Glutamatergic neuron (in vitro differentiated cells): ENCODE measurements at regions not wholly inside any gene's neighbourhood (a gene's known extent, or its start where the extent isn't known, plus 50 kb on each side); places are given as distances from the start of the nearest gene placed in this dataset.
"Not testable (repeated sequence)": the region's sequence is repeated elsewhere in the genome, so short reads cannot be mapped to it uniquely, and the experiment has no call there.

ENCODE experiments used
- DNase-seq: peaks from one replicate; pipeline ENCODE4 v3.0.0; 2022
- H3K27ac Mint-ChIP-seq: one replicate; pipeline ENCODE4 v1.8.0; 2020; ENCODE audit warnings: mild to moderate bottlenecking, mixed read lengths, inconsistent platforms; ENCODE audit not compliant: unreplicated experiment
- H3K27me3 Mint-ChIP-seq: one replicate; pipeline ENCODE4 v1.8.0; 2020; ENCODE audit warnings: mild to moderate bottlenecking, moderate library complexity, mixed read lengths, inconsistent platforms; ENCODE audit not compliant: unreplicated experiment
- H3K36me3 Mint-ChIP-seq: one replicate; pipeline ENCODE4 v1.8.0; 2020; ENCODE audit warnings: mild to moderate bottlenecking, mixed read lengths, inconsistent platforms; ENCODE audit not compliant: unreplicated experiment
- H3K4me1 Mint-ChIP-seq: one replicate; pipeline ENCODE4 v1.8.0; 2020; ENCODE audit warnings: mild to moderate bottlenecking, low read depth, mixed read lengths, inconsistent platforms; ENCODE audit not compliant: unreplicated experiment
- H3K4me3 Mint-ChIP-seq: one replicate; pipeline ENCODE4 v1.8.0; 2020; ENCODE audit warnings: mild to moderate bottlenecking, mixed read lengths, inconsistent platforms; ENCODE audit not compliant: unreplicated experiment
- H3K9me3 Mint-ChIP-seq: one replicate; pipeline ENCODE4 v1.8.0; 2020; ENCODE audit warnings: mild to moderate bottlenecking, moderate library complexity, mixed read lengths, inconsistent platforms; ENCODE audit not compliant: unreplicated experiment
- TF ChIP-seq, protein P1 (sequence below): fragments of 200-600 bp; sonication (generic); IDR thresholded peaks from one replicate; pipeline ENCODE4 v1.5.0; 2021; ENCODE audit not compliant: partially characterized antibody, unreplicated experiment

- TF ChIP-seq, protein P1, sequence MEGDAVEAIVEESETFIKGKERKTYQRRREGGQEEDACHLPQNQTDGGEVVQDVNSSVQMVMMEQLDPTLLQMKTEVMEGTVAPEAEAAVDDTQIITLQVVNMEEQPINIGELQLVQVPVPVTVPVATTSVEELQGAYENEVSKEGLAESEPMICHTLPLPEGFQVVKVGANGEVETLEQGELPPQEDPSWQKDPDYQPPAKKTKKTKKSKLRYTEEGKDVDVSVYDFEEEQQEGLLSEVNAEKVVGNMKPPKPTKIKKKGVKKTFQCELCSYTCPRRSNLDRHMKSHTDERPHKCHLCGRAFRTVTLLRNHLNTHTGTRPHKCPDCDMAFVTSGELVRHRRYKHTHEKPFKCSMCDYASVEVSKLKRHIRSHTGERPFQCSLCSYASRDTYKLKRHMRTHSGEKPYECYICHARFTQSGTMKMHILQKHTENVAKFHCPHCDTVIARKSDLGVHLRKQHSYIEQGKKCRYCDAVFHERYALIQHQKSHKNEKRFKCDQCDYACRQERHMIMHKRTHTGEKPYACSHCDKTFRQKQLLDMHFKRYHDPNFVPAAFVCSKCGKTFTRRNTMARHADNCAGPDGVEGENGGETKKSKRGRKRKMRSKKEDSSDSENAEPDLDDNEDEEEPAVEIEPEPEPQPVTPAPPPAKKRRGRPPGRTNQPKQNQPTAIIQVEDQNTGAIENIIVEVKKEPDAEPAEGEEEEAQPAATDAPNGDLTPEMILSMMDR: no peak
- H3K4me3 Mint-ChIP-seq: no peak overlapping the region
- DNase-seq: no peak
Observed at GRCh38 chr15:78708713-78709260, 67.8 kb upstream of the CHRNB4 start.

GRCh38 chr15:78706481-78707235, 65.6 kb upstream of the CHRNB4 start:
- not testable (repeated sequence) for H3K36me3 Mint-ChIP-seq, H3K4me3 Mint-ChIP-seq, DNase-seq, H3K27me3 Mint-ChIP-seq, H3K27ac Mint-ChIP-seq, H3K9me3 Mint-ChIP-seq
- H3K4me1 Mint-ChIP-seq: peaks cover 10% of the 10 kb centered on the region

More at GRCh38 chr15:78708713-78709260, 67.8 kb upstream of the CHRNB4 start:
- Mint-ChIP-seq H3K4me1 (peaks cover 10% of the 10 kb centered on the region), H3K9me3 (peaks cover 7% of the 10 kb centered on the region), H3K36me3 (peaks cover 18% of the 10 kb centered on the region), H3K27ac (peak overlapping the region; percentile 44), H3K27me3 (no peaks in the 10 kb centered on the region)

GRCh38 chr15:78703334-78704056, 62.5 kb upstream of the CHRNB4 start:
- not testable (repeated sequence) for H3K9me3 Mint-ChIP-seq, H3K27me3 Mint-ChIP-seq, DNase-seq

GRCh38 chr15:78702609-78703333, 61.8 kb upstream of the CHRNB4 start:
- H3K36me3 Mint-ChIP-seq: peaks cover 7% of the 10 kb centered on the region
- no peak overlapping the region for H3K4me3 Mint-ChIP-seq
- H3K27ac Mint-ChIP-seq: no peak overlapping the region
- peaks cover 3% of the 10 kb centered on the region for H3K9me3 Mint-ChIP-seq
- H3K4me1 Mint-ChIP-seq: no peaks in the 10 kb centered on the region
- TF ChIP-seq, protein P1: no peak
- DNase-seq: no peak
- H3K27me3 Mint-ChIP-seq: no peaks in the 10 kb centered on the region

More at GRCh38 chr15:78703334-78704056, 62.5 kb upstream of the CHRNB4 start:
- not testable (repeated sequence) for H3K36me3 Mint-ChIP-seq, H3K4me3 Mint-ChIP-seq, H3K4me1 Mint-ChIP-seq, H3K27ac Mint-ChIP-seq

GRCh38 chr15:78697449-78697848, 56.4 kb upstream of the CHRNB4 start:
- TF ChIP-seq, protein P1: no peak
- peaks cover 5% of the 10 kb centered on the region for H3K9me3 Mint-ChIP-seq
- H3K27ac Mint-ChIP-seq: no peak overlapping the region
- H3K4me3 Mint-ChIP-seq: no peak overlapping the region
- H3K36me3 Mint-ChIP-seq: peaks cover 4% of the 10 kb centered on the region
- H3K27me3 Mint-ChIP-seq: peaks cover 2% of the 10 kb centered on the region
- H3K4me1 Mint-ChIP-seq: peaks cover 2% of the 10 kb centered on the region
- no peak for DNase-seq
